Ascending aorta (tissue), 2 donors: ENCODE measurements at regions not wholly inside any gene's neighbourhood (a gene's known extent, or its start where the extent isn't known, plus 50 kb on each side); places are given as distances from the start of the nearest gene placed in this dataset.

Source experiments
- DNase-seq, 2 donors: peaks; one replicate each; pipeline ENCODE4 v3.0.0-alpha.2; 2019; ENCODE audit warnings: low spot score in 2 of 2
- H3K27ac ChIP-seq, 2 donors: fragments of 200-600 bp; sonication (generic); one replicate each; pipeline ENCODE4 v1.5.1; 2016 to 2017; ENCODE audit warnings: mild to moderate bottlenecking in 1 of 2
- H3K27me3 ChIP-seq: fragments of 200-600 bp; sonication (generic); one replicate; pipeline ENCODE4 v1.5.1; 2017
- H3K36me3 ChIP-seq, 2 donors: fragments of 200-600 bp; sonication (generic); one replicate each; pipeline ENCODE4 v1.5.1; 2016
- H3K4me1 ChIP-seq, 2 donors: fragments of 200-600 bp; sonication (generic); one replicate each; pipeline ENCODE4 v1.5.1; 2016 to 2017; ENCODE audit warnings: mild to moderate bottlenecking in 1 of 2
- H3K4me3 ChIP-seq, 2 donors: fragments of 200-600 bp; sonication (generic); one replicate each; pipeline ENCODE4 v1.5.1; 2016 to 2017; ENCODE audit warnings: mild to moderate bottlenecking in 1 of 2
- H3K9me3 ChIP-seq, 2 donors: fragments of 200-600 bp; sonication (generic); one replicate each; pipeline ENCODE4 v1.5.1; 2016
- intact Hi-C: fragments of 100-400 bp; cut with DNase I; formaldehyde crosslinking; loops from one replicate; pipeline ENCODE4 v1.15.1; 2023
- TF ChIP-seq, protein P1 (sequence below), 3 experiments: fragments of 200-600 bp in 2 of 3; fragments of 450-650 bp in 1 of 3; sonication (generic) in 2 of 3; IDR thresholded peaks; one replicate each; pipeline ENCODE4 v1.5.1; 2016 to 2019; ENCODE audit warnings: antibody characterized with exemption in 3 of 3, mild to moderate bottlenecking in 1 of 3, moderate library complexity in 1 of 3

- Histone ChIP-seq H3K9me3 (no peaks in the 10 kb centered on the region), H3K4me3 (no peak overlapping the region), H3K36me3 (no peaks in the 10 kb centered on the region), H3K27me3 (no peaks in the 10 kb centered on the region), H3K4me1 (no peaks in the 10 kb centered on the region), H3K27ac (no peak overlapping the region)
- TF ChIP-seq, protein P1, sequence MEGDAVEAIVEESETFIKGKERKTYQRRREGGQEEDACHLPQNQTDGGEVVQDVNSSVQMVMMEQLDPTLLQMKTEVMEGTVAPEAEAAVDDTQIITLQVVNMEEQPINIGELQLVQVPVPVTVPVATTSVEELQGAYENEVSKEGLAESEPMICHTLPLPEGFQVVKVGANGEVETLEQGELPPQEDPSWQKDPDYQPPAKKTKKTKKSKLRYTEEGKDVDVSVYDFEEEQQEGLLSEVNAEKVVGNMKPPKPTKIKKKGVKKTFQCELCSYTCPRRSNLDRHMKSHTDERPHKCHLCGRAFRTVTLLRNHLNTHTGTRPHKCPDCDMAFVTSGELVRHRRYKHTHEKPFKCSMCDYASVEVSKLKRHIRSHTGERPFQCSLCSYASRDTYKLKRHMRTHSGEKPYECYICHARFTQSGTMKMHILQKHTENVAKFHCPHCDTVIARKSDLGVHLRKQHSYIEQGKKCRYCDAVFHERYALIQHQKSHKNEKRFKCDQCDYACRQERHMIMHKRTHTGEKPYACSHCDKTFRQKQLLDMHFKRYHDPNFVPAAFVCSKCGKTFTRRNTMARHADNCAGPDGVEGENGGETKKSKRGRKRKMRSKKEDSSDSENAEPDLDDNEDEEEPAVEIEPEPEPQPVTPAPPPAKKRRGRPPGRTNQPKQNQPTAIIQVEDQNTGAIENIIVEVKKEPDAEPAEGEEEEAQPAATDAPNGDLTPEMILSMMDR (IDR thresholded peaks at IDR 0.05): no peak
- intact Hi-C loops: no loop called here
- no peak for DNase-seq
Observed at GRCh38 chr3:69560818-69561217, 174.9 kb upstream of the FRMD4B start.

DNA sequence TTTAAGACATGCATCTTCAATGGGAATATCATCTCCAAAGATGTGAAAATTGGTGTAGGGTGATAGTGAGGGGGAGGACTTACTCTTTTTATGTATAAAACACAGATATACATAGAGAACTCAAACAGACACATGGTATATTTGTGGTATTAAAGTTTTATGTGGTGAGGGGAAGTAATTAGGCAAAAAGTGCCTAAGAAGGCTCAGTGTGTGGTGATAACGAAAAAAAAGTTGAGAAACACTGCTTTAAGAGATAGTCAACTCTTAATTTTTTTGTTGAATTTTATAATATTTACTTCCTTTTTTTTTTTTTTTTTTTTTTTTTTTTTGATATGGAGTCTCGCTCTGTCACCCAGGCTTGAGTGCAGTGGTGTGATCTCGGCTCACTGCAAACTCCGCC lies 174.2 kb upstream of the FRMD4B start:
- Histone ChIP-seq H3K27ac (no peak overlapping the region), H3K9me3 (no peaks in the 10 kb centered on the region), H3K4me3 (no peak overlapping the region), H3K36me3 (no peaks in the 10 kb centered on the region), H3K27me3 (no peaks in the 10 kb centered on the region), H3K4me1 (no peaks in the 10 kb centered on the region)
- TF ChIP-seq, protein P1 (IDR thresholded peaks at IDR 0.05): no peak
- DNase-seq: no peak
- intact Hi-C loops: no loop called here

- no peaks in the 10 kb centered on the region for H3K36me3 ChIP-seq
- DNase-seq: no peak
- no peaks in the 10 kb centered on the region for H3K4me1 ChIP-seq
- TF ChIP-seq, protein P1 (IDR thresholded peaks at IDR 0.05): no peak
- intact Hi-C loops: no loop called here
- H3K27me3 ChIP-seq: no peaks in the 10 kb centered on the region
- no peaks in the 10 kb centered on the region for H3K9me3 ChIP-seq
- H3K27ac ChIP-seq: no peak overlapping the region
- H3K4me3 ChIP-seq: no peak overlapping the region
Observed at GRCh38 chr3:69558912-69559311, 173.0 kb upstream of the FRMD4B start.

- no peak overlapping the region for H3K4me3 ChIP-seq
- H3K9me3 ChIP-seq: no peaks in the 10 kb centered on the region
- no peaks in the 10 kb centered on the region for H3K4me1 ChIP-seq
- TF ChIP-seq, protein P1 (IDR thresholded peaks at IDR 0.05): no peak
- DNase-seq: no peak
- no peaks in the 10 kb centered on the region for H3K36me3 ChIP-seq
- H3K27ac ChIP-seq: no peak overlapping the region
- H3K27me3 ChIP-seq: no peaks in the 10 kb centered on the region
- intact Hi-C loops: no loop called here
Observed at GRCh38 chr3:69554576-69554975, 168.7 kb upstream of the FRMD4B start.

DNA sequence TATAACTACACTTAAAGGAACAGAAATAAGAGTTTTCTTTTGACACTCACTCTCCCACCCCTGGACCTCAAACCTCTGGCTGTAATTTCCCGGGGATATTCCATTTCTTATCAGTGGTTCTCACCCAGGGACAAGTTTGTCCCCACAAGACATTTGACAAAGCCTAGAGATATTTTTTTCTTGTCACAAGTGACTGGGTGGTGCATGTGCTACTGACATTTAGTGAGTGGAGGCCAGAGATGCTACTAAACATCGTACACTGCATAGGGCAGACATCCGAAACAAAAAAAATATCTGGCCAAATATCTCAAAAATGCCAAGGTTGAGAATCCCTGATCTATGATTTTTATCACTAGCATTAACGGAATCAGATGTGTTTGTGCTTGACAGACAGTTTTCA lies 168.0 kb upstream of the FRMD4B start:
- Histone ChIP-seq H3K4me3 (no peak overlapping the region), H3K27ac (no peak overlapping the region), H3K36me3 (no peaks in the 10 kb centered on the region), H3K4me1 (no peaks in the 10 kb centered on the region), H3K9me3 (no peaks in the 10 kb centered on the region), H3K27me3 (no peaks in the 10 kb centered on the region)
- DNase-seq: no peak
- TF ChIP-seq, protein P1 (IDR thresholded peaks at IDR 0.05): no peak
- intact Hi-C loops: no loop called here

DNA sequence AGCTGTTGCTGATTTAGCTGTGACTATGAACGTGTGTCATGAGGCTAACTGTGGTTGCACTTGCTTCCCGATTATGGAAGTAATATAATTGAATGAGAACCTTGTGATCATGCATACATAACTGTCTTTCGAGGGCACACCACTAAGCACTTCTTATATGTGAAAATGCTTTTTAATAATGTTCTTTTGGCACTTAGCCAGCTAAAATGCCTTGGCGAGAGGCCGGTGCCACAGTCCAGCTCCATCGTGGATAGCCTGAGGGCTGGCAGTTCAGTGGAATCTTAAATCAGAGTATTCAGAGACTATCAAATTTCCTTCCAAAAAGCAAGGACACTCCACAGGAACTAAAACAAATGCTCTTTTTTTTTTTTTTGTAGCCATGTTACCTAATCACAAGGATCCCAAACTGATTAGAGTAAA lies 161.6 kb upstream of the FRMD4B start:
- no peaks in the 10 kb centered on the region for H3K9me3 ChIP-seq
- no peak overlapping the region for H3K4me3 ChIP-seq
- no peak overlapping the region for H3K27ac ChIP-seq
- TF ChIP-seq, protein P1 (IDR thresholded peaks at IDR 0.05): no peak
- no peaks in the 10 kb centered on the region for H3K27me3 ChIP-seq
- no peaks in the 10 kb centered on the region for H3K36me3 ChIP-seq
- H3K4me1 ChIP-seq: no peaks in the 10 kb centered on the region
- intact Hi-C loops: no loop called here
- DNase-seq: no peak
